Endodermal cell (in vitro differentiated cells): ENCODE measurements at regions not wholly inside any gene's neighbourhood (a gene's known extent, or its start where the extent isn't known, plus 50 kb on each side); places are given as distances from the start of the nearest gene placed in this dataset.

Experiments
- DNase-seq: peaks from one replicate; pipeline ENCODE4 v3.0.0-alpha.2; 2017
- H3K27ac ChIP-seq: 2 replicates; pipeline ENCODE4 v1.5.1; 2013; ENCODE audit warnings: mild to moderate bottlenecking, low read depth, low read length, moderate library complexity
- H3K27me3 ChIP-seq: 2 replicates; pipeline ENCODE4 v1.6.1; 2013; ENCODE audit warnings: mild to moderate bottlenecking, low read length, moderate library complexity; ENCODE audit not compliant: insufficient read depth, control insufficient read depth, poor library complexity, severe bottlenecking
- H3K36me3 ChIP-seq: 2 replicates; pipeline ENCODE4 v1.7.0; 2013; ENCODE audit warnings: mild to moderate bottlenecking, low read length, moderate library complexity; ENCODE audit not compliant: control insufficient read depth, insufficient read depth
- H3K4me1 ChIP-seq: one replicate; pipeline ENCODE4 v1.7.0; 2013; ENCODE audit warnings: low read length; ENCODE audit not compliant: control insufficient read depth, insufficient read depth
- H3K4me3 ChIP-seq: 2 replicates; pipeline ENCODE4 v1.5.1; 2013; ENCODE audit warnings: mild to moderate bottlenecking, low read length, moderate library complexity
- H3K9ac ChIP-seq: 2 replicates; pipeline ENCODE4 v1.6.1; 2013; ENCODE audit warnings: mild to moderate bottlenecking, low read length, moderate library complexity; ENCODE audit not compliant: poor library complexity, severe bottlenecking; ENCODE audit errors: extremely low read depth
- H3K9me3 ChIP-seq: 2 replicates; pipeline ENCODE4 v1.6.1; 2013; ENCODE audit warnings: mild to moderate bottlenecking, low read length, moderate library complexity; ENCODE audit not compliant: control insufficient read depth
- H3K27ac Mint-ChIP-seq: 2 replicates; pipeline ENCODE4 v1.8.0; 2020; ENCODE audit warnings: mixed read lengths
- H3K27me3 Mint-ChIP-seq: 2 replicates; pipeline ENCODE4 v1.8.0; 2021; ENCODE audit warnings: mild to moderate bottlenecking, mixed read lengths; ENCODE audit not compliant: insufficient read depth
- H3K36me3 Mint-ChIP-seq: 2 replicates; pipeline ENCODE4 v1.8.0; 2020; ENCODE audit warnings: low read depth, mixed read lengths
- H3K4me1 Mint-ChIP-seq: 2 replicates; pipeline ENCODE4 v1.8.0; 2020; ENCODE audit warnings: mixed read lengths
- H3K4me3 Mint-ChIP-seq: 2 replicates; pipeline ENCODE4 v1.8.0; 2020; ENCODE audit warnings: mild to moderate bottlenecking, moderate library complexity, mixed read lengths
- H3K9me3 Mint-ChIP-seq: 2 replicates; pipeline ENCODE4 v1.8.0; 2020; ENCODE audit warnings: mild to moderate bottlenecking, mixed read lengths
- CTCF ChIP-seq: fragments of 200-600 bp; sonication (generic); conservative IDR thresholded peaks from 2 replicates; pipeline ENCODE4 v1.5.0; 2021; ENCODE audit warnings: antibody characterized with exemption, mild to moderate bottlenecking
- WGBS, 2 experiments: methylation state at CpG; one replicate each; pipeline versions ENCODE4 v1.1.5 to v1.1.7; 2013; ENCODE audit warnings: missing lambda C conversion rate in 2 of 2, mixed read lengths in 1 of 2; ENCODE audit not compliant: insufficient coverage in 1 of 2, insufficient read length in 1 of 2; 5-methylcytosine and 5-hydroxymethylcytosine counted together

- no peaks in the 10 kb centered on the region for H3K27me3 Mint-ChIP-seq
- Histone ChIP-seq H3K27ac (no peak overlapping the region), H3K27me3 (no peaks in the 10 kb centered on the region), H3K9me3 (no peaks in the 10 kb centered on the region), H3K36me3 (no peaks in the 10 kb centered on the region), H3K4me1 (no peaks in the 10 kb centered on the region), H3K9ac (no peak overlapping the region), H3K4me3 (no peak overlapping the region)
- no peak for TF ChIP-seq CTCF
- no peak for DNase-seq
- H3K4me3 Mint-ChIP-seq: no peak overlapping the region
- no peaks in the 10 kb centered on the region for H3K4me1 Mint-ChIP-seq
- H3K36me3 Mint-ChIP-seq: no peaks in the 10 kb centered on the region
- H3K27ac Mint-ChIP-seq: no peak overlapping the region
- 100% methylated on average over 1 of the region's 2 CpGs; no CpG with 5 or more reads in 1 of the 2 experiments for WGBS, 2 experiments
- H3K9me3 Mint-ChIP-seq: peaks cover 2% of the 10 kb centered on the region
Measured at GRCh38 chr4:132316738-132317137, 832.4 kb upstream of the PCDH10 start.

GRCh38 chr4:132317923-132318322, 831.2 kb upstream of the PCDH10 start:
- no peaks in the 10 kb centered on the region for H3K36me3 Mint-ChIP-seq
- Histone ChIP-seq H3K9me3 (no peaks in the 10 kb centered on the region), H3K9ac (no peak overlapping the region), H3K4me3 (no peak overlapping the region), H3K27me3 (no peaks in the 10 kb centered on the region), H3K4me1 (no peaks in the 10 kb centered on the region), H3K27ac (no peak overlapping the region), H3K36me3 (no peaks in the 10 kb centered on the region)
- WGBS, 2 experiments: no CpG with 5 or more reads among the region's 2 CpGs
- no peaks in the 10 kb centered on the region for H3K27me3 Mint-ChIP-seq
- H3K4me1 Mint-ChIP-seq: no peaks in the 10 kb centered on the region
- no peak overlapping the region for H3K27ac Mint-ChIP-seq
- no peak overlapping the region for H3K4me3 Mint-ChIP-seq
- peaks cover 2% of the 10 kb centered on the region for H3K9me3 Mint-ChIP-seq
- no peak for TF ChIP-seq CTCF
- no peak for DNase-seq

- Histone ChIP-seq H3K9ac (no peak overlapping the region), H3K4me3 (no peak overlapping the region), H3K4me1 (no peaks in the 10 kb centered on the region), H3K36me3 (no peaks in the 10 kb centered on the region), H3K27ac (no peak overlapping the region), H3K27me3 (no peaks in the 10 kb centered on the region), H3K9me3 (no peaks in the 10 kb centered on the region)
- Mint-ChIP-seq H3K27me3 (no peaks in the 10 kb centered on the region), H3K27ac (no peak overlapping the region), H3K4me3 (no peak overlapping the region), H3K36me3 (no peaks in the 10 kb centered on the region), H3K9me3 (peaks cover 6% of the 10 kb centered on the region), H3K4me1 (no peaks in the 10 kb centered on the region)
- TF ChIP-seq CTCF: no peak
- no peak for DNase-seq
- WGBS, 2 experiments: no CpG with 5 or more reads among the region's 1 CpG
Measured at GRCh38 chr4:132328761-132329160, 820.3 kb upstream of the PCDH10 start.
